ENCODE measurements at regions not wholly inside any gene's neighbourhood (a gene's known extent, or its start where the extent isn't known, plus 50 kb on each side); places are given as distances from the start of the nearest gene placed in this dataset.

GRCh38 chr12:23115984-23116383, 491.0 kb downstream of the ETNK1 start:
- no peak for DNase-seq
- Histone ChIP-seq H3K36me3 (ENCODE audit: low read depth) (no peaks in the 10 kb centered on the region), H3K4me1 (ENCODE audit: low read depth) (no peaks in the 10 kb centered on the region), H3K4me3 (no peak overlapping the region), H3K9me3 (no peaks in the 10 kb centered on the region)
- no peak for ATAC-seq
- intact Hi-C loops (cut with DNase I, micrococcal nuclease), result no loop called here
- no peak for TF ChIP-seq CTCF (IDR thresholded peaks at IDR 0.05)

GRCh38 chr12:23126794-23127193, 501.8 kb downstream of the ETNK1 start:
- DNase-seq, result no peak
- Histone ChIP-seq H3K9me3 (no peaks in the 10 kb centered on the region), H3K4me3 (no peak overlapping the region), H3K4me1 (ENCODE audit: low read depth) (no peaks in the 10 kb centered on the region), H3K36me3 (ENCODE audit: low read depth) (no peaks in the 10 kb centered on the region)
- intact Hi-C loops (cut with DNase I, micrococcal nuclease), result no loop called here
- no peak for TF ChIP-seq CTCF (IDR thresholded peaks at IDR 0.05)
- ATAC-seq, result no peak

- H3K9me3 ChIP-seq, result no peaks in the 10 kb centered on the region
- H3K36me3 ChIP-seq (ENCODE audit: low read depth), result no peaks in the 10 kb centered on the region
- intact Hi-C loops (cut with DNase I, micrococcal nuclease), result no loop called here
- H3K4me1 ChIP-seq (ENCODE audit: low read depth), result no peaks in the 10 kb centered on the region
- no peak for TF ChIP-seq CTCF (IDR thresholded peaks at IDR 0.05)
- no peak overlapping the region for H3K4me3 ChIP-seq
- ATAC-seq (no peak), DNase-seq (no peak)
These were observed 502.7 kb downstream of the ETNK1 start for GRCh38 chr12:23127701-23128100.

GRCh38 chr12:23128462-23128861, 503.5 kb downstream of the ETNK1 start:
- no peaks in the 10 kb centered on the region for H3K9me3 ChIP-seq
- intact Hi-C loops (cut with DNase I, micrococcal nuclease), result no loop called here
- TF ChIP-seq CTCF (IDR thresholded peaks at IDR 0.05), result no peak
- DNase-seq (no peak), ATAC-seq (no peak)
- no peaks in the 10 kb centered on the region for H3K36me3 ChIP-seq (ENCODE audit: low read depth)
- no peaks in the 10 kb centered on the region for H3K4me1 ChIP-seq (ENCODE audit: low read depth)
- H3K4me3 ChIP-seq, result no peak overlapping the region

GRCh38 chr12:23132357-23132756, 507.4 kb downstream of the ETNK1 start:
- ATAC-seq (no peak), DNase-seq (no peak)
- H3K9me3 ChIP-seq, result no peaks in the 10 kb centered on the region
- H3K36me3 ChIP-seq (ENCODE audit: low read depth), result no peaks in the 10 kb centered on the region
- intact Hi-C loops (cut with DNase I, micrococcal nuclease), result no loop called here
- H3K4me1 ChIP-seq (ENCODE audit: low read depth), result no peaks in the 10 kb centered on the region
- H3K4me3 ChIP-seq, result no peak overlapping the region
- no peak for TF ChIP-seq CTCF (IDR thresholded peaks at IDR 0.05)

GRCh38 chr12:23133471-23133870, 508.5 kb downstream of the ETNK1 start:
- Histone ChIP-seq H3K4me3 (no peak overlapping the region), H3K9me3 (no peaks in the 10 kb centered on the region), H3K36me3 (ENCODE audit: low read depth) (no peaks in the 10 kb centered on the region), H3K4me1 (ENCODE audit: low read depth) (no peaks in the 10 kb centered on the region)
- TF ChIP-seq CTCF (IDR thresholded peaks at IDR 0.05), result no peak
- no peak for DNase-seq
- intact Hi-C loops (cut with DNase I, micrococcal nuclease), result no loop called here
- ATAC-seq, result no peak
